GM18511 (cell line): ENCODE measurements at regions not wholly inside any gene's neighbourhood (a gene's known extent, or its start where the extent isn't known, plus 50 kb on each side); places are given as distances from the start of the nearest gene placed in this dataset.
"Not testable (repeated sequence)": the region's sequence is repeated elsewhere in the genome, so short reads cannot be mapped to it uniquely, and the experiment has no call there.

Experiments used
- ATAC-seq: cut with Tn5 transposase; IDR thresholded peaks from one replicate; pipeline ENCODE4 v1.9.1; 2021; ENCODE audit warnings: mild to moderate bottlenecking, moderate library complexity; ENCODE audit not compliant: unreplicated experiment

- ATAC-seq: no peak
These were observed 277.0 kb upstream of the EDA2R start for GRCh38 chrX:66915893-66916292.

- no peak for ATAC-seq
These were observed 275.2 kb upstream of the EDA2R start for GRCh38 chrX:66914080-66914479.

GRCh38 chrX:66912417-66912816 lies 273.5 kb upstream of the EDA2R start:
- ATAC-seq: no peak

GRCh38 chrX:66902081-66902480 lies 263.2 kb upstream of the EDA2R start:
- ATAC-seq: no peak

GRCh38 chrX:66900886-66901285 lies 262.0 kb upstream of the EDA2R start:
- no peak for ATAC-seq

- no peak for ATAC-seq
These were observed 253.1 kb upstream of the EDA2R start for GRCh38 chrX:66892004-66892403.

DNA sequence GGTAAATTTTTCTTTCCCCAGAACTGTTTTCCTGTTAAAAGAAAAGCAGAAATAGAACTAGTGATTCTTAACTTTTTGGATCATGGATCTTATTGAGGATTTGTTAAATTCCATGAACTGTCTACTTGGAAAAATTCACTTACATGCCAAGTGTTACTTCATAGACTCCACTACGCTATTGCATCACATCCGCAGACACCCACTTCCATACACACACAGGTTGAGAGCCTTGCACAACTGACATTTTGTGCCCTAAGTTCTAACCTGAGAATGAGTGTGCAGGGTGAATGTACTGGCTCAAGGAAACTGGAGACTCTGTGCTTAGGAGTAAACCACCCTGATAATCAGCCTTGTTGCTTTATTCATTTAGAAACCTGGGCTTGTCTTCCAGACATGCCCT lies 250.5 kb upstream of the EDA2R start:
- no peak for ATAC-seq

- ATAC-seq: no peak
These were observed 243.2 kb upstream of the EDA2R start for GRCh38 chrX:66882101-66882500.

DNA sequence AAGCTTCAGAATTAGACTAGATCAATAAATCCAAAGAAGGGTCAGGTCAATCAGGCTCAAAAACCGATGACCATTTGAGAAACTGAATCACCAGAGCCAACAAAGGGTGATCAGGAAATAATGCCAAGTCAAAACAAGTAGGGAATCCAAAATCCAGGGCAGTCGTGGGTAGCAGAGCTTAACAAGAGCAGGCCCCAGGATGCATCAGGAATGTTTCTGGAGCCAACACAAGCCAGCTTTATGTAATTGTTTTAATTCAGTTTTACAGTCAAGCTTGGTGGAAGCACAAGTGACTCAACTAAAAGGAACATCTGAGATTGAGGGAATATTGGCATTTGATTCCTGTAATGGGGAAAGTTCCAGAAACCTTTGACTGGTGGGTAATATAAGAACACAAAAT lies 237.9 kb upstream of the EDA2R start:
- no peak for ATAC-seq

- ATAC-seq: no peak
These were observed 233.9 kb upstream of the EDA2R start for GRCh38 chrX:66872771-66873170.

DNA sequence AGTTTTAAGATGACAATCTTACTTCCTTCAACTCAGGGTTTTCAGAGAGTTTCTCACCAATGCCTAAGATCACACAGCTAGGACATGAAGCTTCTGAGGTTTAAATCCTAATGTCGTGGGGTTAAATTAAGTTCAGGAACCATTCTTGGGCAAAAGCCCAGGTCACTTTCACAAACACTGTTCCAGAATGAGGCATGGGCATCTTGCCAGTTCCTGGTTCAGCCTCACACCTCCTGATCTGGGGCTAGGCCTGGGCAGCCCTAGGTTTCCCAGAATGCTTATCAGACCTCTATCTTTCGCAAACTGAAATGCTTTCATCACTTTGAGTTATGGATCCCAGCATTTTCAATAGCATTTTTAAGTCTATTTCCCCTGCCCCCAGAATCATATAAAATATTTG lies 224.8 kb upstream of the EDA2R start:
- no peak for ATAC-seq

DNA sequence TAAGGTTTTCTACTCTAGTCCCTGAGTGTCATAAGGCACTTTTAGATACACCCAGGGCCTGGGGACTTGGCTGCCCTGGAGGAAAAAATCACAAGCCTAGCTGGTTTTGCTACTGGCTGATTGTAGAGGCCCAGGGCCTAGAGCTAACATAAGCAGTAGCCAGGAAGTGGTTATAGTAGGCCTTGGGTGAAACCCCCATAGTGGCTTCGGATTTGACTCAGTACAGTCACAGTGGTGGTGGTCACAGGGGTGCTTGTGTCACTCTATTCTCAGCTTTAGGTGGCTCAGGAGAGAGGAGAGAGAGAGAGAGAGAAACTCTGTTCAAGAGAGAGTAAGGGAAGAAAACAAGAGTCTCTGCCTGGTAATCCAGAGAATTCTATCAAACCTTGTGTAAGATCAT lies 194.5 kb upstream of the EDA2R start:
- peak; percentile 99 for ATAC-seq

DNA sequence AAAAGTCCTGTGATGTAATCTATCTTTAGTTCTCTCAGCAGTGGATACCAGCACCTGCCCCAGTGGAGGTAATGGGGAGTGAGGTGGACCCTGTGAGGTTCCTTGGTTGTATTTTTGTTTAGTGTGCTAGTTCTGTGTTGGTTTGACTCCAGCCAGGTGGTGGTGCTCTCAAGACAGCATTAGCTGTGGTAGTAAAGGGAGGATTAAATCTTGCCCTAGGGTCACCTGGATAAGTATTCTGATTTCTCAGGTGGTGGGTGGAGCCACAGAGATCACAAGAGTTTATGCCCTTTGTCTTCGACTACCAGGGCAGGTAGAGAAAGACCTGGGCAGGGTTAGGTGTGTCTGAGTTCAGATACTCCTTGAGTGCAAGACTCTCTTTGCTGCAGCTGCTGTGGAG lies 176.3 kb upstream of the EDA2R start:
- ATAC-seq: no peak

GRCh38 chrX:66794514-66794913 lies 155.6 kb upstream of the EDA2R start:
- not testable (repeated sequence) for ATAC-seq

GRCh38 chrX:66766318-66766717 lies 127.4 kb upstream of the EDA2R start:
- no peak for ATAC-seq

DNA sequence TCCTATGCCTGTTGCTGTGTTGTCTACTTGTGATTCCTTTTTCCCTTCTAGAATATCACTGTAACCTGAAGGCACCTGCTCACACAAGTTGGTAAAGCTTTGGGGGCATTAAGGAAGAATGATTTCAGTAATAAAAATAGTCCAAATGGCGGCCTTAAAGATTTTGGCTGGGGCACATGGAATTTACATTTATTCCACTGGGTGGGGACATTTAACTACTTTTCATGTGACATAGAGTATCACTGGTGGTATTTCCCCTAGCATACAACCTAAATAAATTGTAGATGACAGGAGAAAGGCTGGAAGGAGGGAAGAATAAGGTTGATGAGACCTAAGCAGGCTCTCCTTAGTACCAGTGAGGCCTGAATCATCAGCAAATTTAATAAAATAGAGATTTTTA lies 121.8 kb upstream of the EDA2R start:
- ATAC-seq: no peak

DNA sequence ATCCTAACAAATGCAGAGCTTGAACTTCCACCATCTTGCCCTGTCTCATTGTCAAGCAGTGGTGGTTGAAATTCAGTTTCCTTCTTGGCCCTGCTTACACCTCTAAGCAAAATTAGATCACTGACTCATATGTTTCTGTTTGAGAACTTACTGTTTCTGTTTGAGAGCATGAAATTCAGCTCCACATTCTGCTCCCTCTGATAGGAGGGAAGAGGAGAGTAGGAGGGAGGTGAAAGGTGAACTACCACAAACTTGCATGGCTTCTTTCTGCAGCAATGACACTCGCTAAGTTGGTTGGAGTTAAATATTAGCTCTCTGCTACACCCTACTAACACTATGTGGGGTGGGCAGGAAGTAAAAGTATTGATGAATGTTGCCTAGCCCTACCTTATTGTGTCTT lies 117.8 kb upstream of the EDA2R start:
- ATAC-seq: peak; percentile 55

DNA sequence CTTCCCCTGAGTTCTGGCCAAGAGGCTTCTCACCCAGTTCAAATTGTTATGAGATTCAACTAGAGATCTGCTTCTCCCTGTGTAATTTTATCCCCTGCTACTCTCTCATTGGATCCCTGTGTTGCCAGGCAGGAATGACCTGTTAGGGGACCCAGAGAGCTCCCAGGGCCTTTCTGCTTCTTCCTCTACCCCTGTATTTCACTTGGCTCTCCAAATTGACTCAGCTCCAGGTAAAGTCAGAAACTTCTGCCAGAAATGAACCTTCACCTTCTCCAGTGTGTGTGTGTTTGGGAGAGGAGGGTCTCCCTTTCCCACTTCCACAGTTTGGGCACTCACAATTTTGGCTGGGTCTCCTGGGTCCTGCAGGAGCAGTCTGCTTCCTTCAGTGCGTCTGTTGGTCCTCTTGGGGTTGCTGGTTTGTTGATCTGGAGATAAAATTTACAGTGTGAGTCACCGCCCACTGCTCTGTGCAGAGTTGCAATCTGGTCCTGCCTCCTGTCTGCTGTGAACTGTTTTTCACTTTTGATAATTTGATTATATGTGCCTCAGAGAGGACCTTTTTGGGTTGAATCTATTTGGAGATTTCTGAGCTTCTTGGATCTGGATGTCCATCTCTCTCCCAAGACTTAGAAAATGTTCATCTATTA lies 112.4 kb upstream of the EDA2R start:
- ATAC-seq: no peak

DNA sequence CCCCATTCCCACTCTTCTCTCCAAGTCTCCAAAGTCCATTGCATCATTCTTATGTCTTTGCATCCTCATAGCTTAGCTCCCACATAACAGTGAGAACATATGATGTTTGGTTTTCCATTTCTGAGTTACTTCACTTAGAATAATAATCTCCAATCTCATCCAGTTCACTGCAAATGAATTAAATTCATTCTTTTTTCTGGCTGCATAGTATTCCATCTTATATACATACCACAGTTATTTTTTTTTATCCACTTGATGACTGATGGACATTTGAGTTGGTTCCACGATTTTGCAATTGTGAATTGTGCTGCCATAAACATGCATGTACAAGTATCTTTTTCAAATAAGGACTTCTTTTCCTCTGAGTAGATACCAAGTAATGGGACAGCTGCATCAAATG lies 105.6 kb upstream of the EDA2R start:
- ATAC-seq: not testable (repeated sequence)

DNA sequence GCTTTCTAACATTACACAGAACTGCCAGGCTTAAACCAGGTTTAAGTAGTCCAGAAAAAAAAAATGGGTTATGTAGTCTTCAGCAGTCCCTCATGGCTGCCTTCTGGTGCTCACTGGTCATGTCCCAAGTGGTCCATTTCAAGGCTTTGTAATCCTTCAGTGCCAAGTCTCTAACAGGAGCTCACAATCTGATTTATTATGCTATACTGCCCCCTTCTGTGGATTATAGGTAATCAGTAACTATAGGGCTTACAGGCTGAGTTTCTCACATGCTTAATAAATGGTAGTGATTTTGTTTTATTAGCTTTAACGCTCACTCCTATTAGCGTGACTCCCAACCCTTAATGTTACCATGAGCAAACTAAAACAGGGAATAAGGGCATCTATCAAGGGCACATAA lies 92.5 kb upstream of the EDA2R start:
- ATAC-seq: no peak

DNA sequence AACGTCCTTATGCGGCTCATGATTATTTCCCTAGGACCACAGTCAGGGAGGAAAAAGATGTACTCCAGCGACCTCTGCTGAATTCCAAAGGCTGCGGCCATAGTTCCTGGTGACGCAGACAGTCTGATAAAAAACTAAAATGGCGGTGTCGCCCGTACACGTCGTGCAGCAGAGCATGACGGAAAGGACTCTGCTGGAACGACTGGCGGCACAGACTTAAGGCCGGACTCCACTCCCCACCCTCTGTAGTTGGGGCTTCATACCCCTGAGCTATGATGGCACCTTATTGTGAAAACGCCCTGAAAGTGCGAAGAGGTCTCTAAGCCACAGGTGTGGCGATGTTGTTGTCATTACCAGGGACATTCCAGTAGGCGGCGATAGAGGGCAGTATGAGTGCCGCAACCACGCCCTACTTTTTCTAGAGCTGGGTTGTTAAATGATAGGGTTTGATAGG lies 90.0 kb upstream of the EDA2R start:
- peak; percentile 85 for ATAC-seq

GRCh38 chrX:66717926-66718325 lies 79.0 kb upstream of the EDA2R start:
- no peak for ATAC-seq
